GM21447 (cell line): ENCODE measurements at regions not wholly inside any gene's neighbourhood (a gene's known extent, or its start where the extent isn't known, plus 50 kb on each side); places are given as distances from the start of the nearest gene placed in this dataset.
A peak's percentile ranks its signal among the peaks of the same experiment; 100 is the strongest.
"Not testable (repeated sequence)": the region's sequence is repeated elsewhere in the genome, so short reads cannot be mapped to it uniquely, and the experiment has no call there.

Experiments used
- ATAC-seq: cut with Tn5 transposase; IDR thresholded peaks from one replicate; pipeline ENCODE4 v1.9.1; 2021; ENCODE audit not compliant: unreplicated experiment

GRCh38 chr1:60916906-60917305, 165.5 kb upstream of the NFIA start:
- ATAC-seq, result no peak

GRCh38 chr1:60916199-60916598, 166.2 kb upstream of the NFIA start:
- ATAC-seq, result no peak

DNA sequence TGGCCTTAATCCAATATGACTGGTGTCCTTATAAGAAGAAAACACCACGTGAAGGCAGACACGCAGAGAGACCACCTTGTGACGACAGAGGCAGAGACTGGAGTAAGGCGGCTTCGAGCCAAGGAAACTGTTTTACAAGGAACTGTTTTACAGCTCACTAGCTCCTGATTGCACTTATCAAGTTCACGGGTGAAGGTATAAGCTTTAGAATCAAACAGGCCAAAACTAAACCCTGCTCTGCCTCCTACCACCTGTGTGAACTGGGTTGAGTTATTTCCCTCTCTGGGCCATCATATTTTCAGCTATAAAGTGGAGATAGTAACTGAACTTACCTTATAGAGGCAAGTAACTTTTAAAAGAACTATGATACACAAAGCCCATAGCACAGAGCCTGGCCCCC, 166.9 kb upstream of the NFIA start:
- no peak for ATAC-seq

DNA sequence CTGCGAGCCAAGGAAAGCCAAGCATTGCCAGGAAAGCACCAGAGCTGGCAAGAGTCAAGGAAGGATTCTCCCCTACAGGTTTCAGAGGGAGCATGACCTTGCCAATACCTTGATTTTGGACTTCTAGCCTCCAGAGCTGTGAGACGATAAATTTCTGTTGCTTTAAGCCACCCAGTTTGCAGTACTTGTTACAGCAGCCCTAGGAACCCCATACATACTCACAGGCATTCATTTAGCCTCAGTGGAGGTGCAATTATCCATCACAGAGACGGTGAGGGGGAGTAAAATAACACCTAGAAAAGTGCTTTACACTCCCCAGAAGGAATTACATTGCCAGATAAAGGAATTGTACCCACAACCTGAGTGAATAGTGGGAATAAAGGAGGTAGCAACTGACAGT, 167.4 kb upstream of the NFIA start:
- ATAC-seq, result no peak

GRCh38 chr1:60913708-60914107, 168.7 kb upstream of the NFIA start:
- ATAC-seq, result not testable (repeated sequence)

- ATAC-seq, result no peak
Observed at GRCh38 chr1:60913039-60913438, 169.3 kb upstream of the NFIA start.

GRCh38 chr1:60911966-60912697, 170.2 kb upstream of the NFIA start:
- ATAC-seq, result no peak

- ATAC-seq, result no peak
Observed at GRCh38 chr1:60908159-60908558, 174.2 kb upstream of the NFIA start.

GRCh38 chr1:60906526-60906925, 175.8 kb upstream of the NFIA start:
- no peak for ATAC-seq

GRCh38 chr1:60906039-60906438, 176.3 kb upstream of the NFIA start:
- no peak for ATAC-seq

DNA sequence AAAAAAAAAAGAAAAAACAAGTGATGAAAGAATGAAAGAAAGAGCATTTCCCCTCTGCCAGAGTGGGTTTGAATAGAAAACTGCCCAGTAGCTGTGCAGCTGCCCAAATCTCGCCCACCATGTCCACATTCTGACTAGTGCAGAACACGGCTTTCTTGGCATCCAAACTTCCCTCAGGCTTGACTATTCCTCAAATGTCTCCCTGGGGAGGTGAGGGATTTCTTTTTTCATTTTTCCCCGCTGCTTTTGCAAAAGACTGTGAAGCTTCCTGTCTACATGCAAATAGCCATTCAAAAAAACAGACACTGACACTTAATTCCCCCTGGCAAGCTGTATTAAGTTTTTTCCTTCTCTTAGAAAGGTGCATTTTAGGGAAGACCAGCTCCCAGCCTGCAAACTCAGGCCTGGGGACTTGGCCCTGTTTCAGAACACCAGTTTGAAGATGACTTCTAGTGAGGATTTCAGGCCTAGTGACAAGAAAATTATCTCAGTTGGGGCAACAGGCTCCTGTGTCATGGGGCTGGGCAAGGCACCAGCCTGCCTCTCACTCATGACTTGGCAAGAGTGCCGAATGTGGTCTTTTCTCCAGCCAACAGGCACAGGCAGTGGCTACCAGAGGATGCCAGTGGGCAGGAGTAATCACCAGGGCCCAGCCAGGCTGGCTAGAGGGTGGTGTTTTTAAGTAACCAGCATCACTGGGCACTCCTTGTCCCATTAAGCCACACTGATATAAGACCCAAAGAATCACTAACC, 178.1 kb upstream of the NFIA start:
- ATAC-seq, result no peak

DNA sequence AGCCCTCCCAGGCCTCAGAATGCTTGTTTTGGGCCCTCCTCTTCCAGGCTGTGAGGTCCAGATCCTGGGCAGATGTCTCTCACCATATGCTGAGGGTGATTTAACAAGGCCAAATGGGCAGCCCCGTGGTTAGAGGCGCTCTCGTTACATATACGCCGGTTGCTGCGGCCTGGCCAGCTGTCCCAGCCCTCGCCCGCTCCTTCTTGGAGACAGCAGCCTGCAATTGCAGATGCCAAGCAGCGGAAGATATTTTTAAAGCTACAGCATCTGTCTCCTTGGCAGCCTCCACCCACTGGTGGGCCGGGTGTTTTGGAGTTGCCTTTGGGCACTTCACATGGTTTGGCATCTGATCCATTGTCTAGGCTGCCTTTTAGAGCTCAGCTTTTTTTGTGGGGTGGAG, 178.8 kb upstream of the NFIA start:
- no peak for ATAC-seq

DNA sequence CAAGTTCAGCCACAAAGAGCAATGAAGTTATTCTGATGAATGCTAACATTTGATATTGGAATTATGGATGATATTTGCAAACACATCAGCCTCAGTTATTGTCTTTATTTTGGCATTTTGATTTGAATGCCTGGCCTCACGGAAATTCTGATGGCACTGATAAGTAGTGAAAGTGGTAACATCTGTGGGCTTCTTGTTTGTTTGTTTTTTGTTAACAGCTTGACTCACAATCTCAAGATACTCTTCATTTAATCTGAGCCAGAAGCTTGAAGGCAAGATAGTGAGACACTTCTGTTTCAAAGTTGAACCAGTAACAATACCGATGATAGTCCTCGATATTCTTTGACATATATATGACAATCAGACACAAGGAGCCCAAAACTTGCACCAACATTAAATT, 182.9 kb upstream of the NFIA start:
- no peak for ATAC-seq

DNA sequence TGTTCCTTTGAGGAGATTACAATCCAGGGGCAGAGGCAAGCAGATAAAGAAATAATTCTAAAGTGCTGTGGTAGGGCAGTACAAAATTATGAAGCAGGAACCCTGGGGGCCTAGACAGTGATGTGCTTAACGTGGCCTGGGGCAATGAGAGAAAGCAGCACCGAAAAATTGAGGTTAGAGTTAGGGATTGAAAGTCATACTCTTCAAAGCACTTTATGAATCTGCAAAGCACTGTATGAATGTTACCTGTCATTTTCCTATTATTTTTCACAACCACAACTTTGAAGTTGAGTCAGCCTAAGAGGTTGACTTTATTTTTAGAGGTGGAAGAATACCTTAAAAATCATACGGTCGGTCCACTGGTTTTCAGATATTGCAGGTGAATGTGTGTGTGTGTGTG, 183.4 kb upstream of the NFIA start:
- peak; percentile 58 for ATAC-seq

DNA sequence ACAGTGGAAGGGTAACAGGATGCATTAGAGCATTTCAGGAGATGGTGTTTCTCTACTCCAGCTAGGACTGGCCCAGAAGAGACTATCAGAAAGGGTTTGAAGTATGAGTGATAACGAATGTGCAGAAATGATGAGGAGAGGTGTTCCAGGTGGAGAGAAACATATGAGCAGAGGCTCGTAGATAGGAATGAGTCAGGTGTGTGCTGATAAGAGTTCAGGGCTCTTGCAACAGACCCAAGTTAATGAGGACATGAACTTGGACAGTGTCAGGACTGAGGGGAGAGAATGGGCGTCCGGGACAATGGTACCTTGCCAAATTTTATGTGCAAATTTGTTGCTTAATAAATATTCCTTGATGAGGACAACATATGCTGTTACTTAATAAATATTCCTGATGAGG, 183.9 kb upstream of the NFIA start:
- ATAC-seq, result no peak

DNA sequence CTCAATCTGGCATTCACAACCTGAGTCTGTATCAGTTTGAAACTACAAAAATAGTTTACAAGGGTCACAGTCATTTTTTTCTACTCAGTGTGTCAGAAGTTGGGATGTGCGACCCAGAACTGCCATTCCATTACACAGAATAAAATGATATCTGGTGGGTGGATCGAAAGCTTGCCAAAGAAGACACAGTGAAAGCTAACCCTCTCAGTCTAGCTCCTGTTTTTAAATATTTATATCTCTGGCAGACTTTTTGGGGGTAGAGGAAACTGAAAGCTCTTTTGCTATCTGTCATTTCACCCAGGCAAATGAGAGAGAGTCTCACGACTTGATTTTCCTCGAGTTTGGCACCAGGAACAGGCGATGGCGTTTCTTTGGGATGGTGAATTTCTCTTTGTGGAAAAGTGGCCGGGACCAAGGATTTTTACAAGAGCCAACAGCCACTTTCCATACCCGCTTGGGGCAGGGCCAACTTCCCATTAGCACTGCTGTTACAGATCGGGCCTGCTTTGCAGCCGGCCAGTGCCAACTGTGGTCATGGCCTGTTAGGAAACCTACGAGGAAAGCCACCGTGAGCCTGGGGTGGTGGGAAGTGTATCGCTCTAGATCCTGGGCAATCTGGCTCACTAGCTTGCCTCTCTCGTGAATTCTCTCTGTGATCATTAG, 185.5 kb upstream of the NFIA start:
- no peak for ATAC-seq

GRCh38 chr1:60895701-60896100, 186.7 kb upstream of the NFIA start:
- no peak for ATAC-seq

DNA sequence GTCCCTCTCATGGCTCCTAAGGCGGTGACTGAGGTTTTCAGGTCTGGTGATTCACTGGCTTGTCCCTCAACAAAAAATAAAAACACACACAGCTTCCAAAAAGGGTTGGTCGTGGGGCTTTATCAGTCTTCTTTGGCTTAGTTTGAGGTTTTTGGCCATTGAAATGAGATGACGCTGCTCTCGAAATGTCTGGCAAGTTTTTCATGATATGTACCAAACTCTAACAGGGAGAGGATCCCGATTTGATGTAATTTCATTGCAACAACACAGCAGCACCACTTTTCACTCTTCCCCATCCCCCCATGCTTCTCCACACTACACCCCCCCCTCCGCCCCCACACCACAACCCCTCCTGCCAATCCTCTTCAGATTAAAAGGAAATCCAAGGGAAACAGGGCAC, 187.1 kb upstream of the NFIA start:
- no peak for ATAC-seq

GRCh38 chr1:60894741-60895140, 187.6 kb upstream of the NFIA start:
- ATAC-seq, result no peak

GRCh38 chr1:60894130-60894529, 188.2 kb upstream of the NFIA start:
- ATAC-seq, result no peak

DNA sequence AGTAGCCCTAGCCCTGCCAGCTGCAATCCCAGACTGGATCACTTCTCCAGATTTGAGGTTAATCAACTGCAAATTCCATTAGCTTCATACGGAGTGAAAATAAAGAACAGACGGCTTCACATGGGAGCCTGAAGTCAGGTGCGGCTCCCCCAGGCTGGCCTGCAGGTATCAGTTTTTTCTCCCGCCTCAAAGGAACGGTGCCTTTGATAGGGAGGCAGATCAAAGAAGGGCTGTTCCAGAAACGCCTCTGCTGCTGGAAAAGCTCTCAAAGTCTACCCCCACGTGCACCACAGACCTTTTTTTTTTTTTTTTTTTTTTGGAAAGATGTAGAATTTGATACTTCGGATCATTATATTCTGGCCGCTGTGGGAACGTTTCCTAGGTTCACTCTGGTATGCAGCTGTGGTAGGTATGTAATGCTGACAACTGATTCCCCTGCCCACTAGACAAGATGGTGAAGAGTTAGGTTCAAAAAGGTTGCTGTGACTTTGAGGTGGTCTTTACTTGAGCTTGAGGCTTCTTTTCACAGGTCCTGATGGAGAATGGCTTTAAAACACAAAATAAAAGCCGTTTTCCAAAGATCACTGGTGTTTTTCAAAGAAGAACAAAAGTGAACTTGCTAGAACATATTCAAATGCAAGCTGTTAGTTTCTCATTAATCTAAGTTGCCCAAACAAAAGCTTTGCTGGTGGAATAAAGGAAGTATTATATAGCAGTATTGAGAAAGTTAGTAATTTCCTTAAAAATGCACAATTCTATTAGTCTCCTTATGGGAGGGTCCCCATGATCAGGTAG, 189.0 kb upstream of the NFIA start:
- no peak for ATAC-seq
